CD8-positive, alpha-beta memory T cell (primary cell): ENCODE measurements at regions not wholly inside any gene's neighbourhood (a gene's known extent, or its start where the extent isn't known, plus 50 kb on each side); places are given as distances from the start of the nearest gene placed in this dataset.

ENCODE experiments used
- CTCF ChIA-PET: fragments of 350-600 bp; sonication (Branson Sonifier 250); formaldehyde crosslinking; loops from one replicate; lab custom pipeline; 2021; ENCODE audit warnings: antibody characterized with exemption; lab: Charles Lee
- POLR2A ChIA-PET: fragments of 350-600 bp; sonication (Branson Sonifier 250); formaldehyde crosslinking; loops from one replicate; lab custom pipeline; 2021; ENCODE audit warnings: antibody characterized with exemption; lab: Charles Lee
- DNase-seq, 5 donors: peaks; one replicate each; pipeline versions ENCODE4 v3.0.0 to v3.0.0-alpha.2; 2020 to 2022; ENCODE audit warnings: mixed read lengths in 1 of 5
- H3K27ac ChIP-seq: one replicate; pipeline ENCODE4 v1.7.0; 2013; ENCODE audit warnings: low read depth, mild to moderate bottlenecking, low read length, moderate library complexity
- H3K27me3 ChIP-seq: 2 replicates; pipeline ENCODE4 v1.7.0; 2013; ENCODE audit warnings: low read length, mild to moderate bottlenecking; ENCODE audit not compliant: insufficient read depth, poor library complexity, severe bottlenecking
- H3K36me3 ChIP-seq: 2 replicates; pipeline ENCODE4 v1.7.0; 2013; ENCODE audit warnings: mild to moderate bottlenecking, low read length, moderate library complexity; ENCODE audit not compliant: insufficient read depth
- H3K4me1 ChIP-seq: 2 replicates; pipeline ENCODE4 v1.7.0; 2013; ENCODE audit warnings: mild to moderate bottlenecking, low read length, moderate library complexity; ENCODE audit not compliant: insufficient read depth
- H3K4me3 ChIP-seq: 2 replicates; pipeline ENCODE4 v1.7.0; 2013; ENCODE audit warnings: mild to moderate bottlenecking, low read length
- H3K9me3 ChIP-seq: 2 replicates; pipeline ENCODE4 v1.7.0; 2013; ENCODE audit warnings: mild to moderate bottlenecking, low read length
- H3K27ac Mint-ChIP-seq, 8 donors: one replicate each; pipeline ENCODE4 v1.8.0; 2020 to 2021; ENCODE audit warnings: mixed read lengths in 8 of 8, mild to moderate bottlenecking in 6 of 8, inconsistent platforms in 3 of 8, moderate library complexity in 3 of 8
- H3K27me3 Mint-ChIP-seq, 2 donors: one replicate each; pipeline ENCODE4 v1.8.0; 2020 to 2021; ENCODE audit warnings: mixed read lengths in 2 of 2, mild to moderate bottlenecking in 1 of 2, moderate library complexity in 1 of 2
- H3K36me3 Mint-ChIP-seq, 3 donors: one replicate each; pipeline ENCODE4 v1.8.0; 2020 to 2021; ENCODE audit warnings: mixed read lengths in 3 of 3, inconsistent platforms in 1 of 3, mild to moderate bottlenecking in 1 of 3
- H3K4me1 Mint-ChIP-seq, 3 donors: one replicate each; pipeline ENCODE4 v1.8.0; 2020 to 2021; ENCODE audit warnings: mixed read lengths in 3 of 3, inconsistent platforms in 1 of 3, mild to moderate bottlenecking in 1 of 3
- H3K4me3 Mint-ChIP-seq, 7 donors: one replicate each; pipeline ENCODE4 v1.8.0; 2020 to 2021; ENCODE audit warnings: mixed read lengths in 7 of 7, mild to moderate bottlenecking in 6 of 7, moderate library complexity in 4 of 7, inconsistent platforms in 2 of 7
- H3K9me3 Mint-ChIP-seq, 5 donors: one replicate each; pipeline ENCODE4 v1.8.0; 2020 to 2022; ENCODE audit warnings: mixed read lengths in 5 of 5, mild to moderate bottlenecking in 3 of 5, moderate library complexity in 2 of 5, inconsistent platforms in 1 of 5

DNA sequence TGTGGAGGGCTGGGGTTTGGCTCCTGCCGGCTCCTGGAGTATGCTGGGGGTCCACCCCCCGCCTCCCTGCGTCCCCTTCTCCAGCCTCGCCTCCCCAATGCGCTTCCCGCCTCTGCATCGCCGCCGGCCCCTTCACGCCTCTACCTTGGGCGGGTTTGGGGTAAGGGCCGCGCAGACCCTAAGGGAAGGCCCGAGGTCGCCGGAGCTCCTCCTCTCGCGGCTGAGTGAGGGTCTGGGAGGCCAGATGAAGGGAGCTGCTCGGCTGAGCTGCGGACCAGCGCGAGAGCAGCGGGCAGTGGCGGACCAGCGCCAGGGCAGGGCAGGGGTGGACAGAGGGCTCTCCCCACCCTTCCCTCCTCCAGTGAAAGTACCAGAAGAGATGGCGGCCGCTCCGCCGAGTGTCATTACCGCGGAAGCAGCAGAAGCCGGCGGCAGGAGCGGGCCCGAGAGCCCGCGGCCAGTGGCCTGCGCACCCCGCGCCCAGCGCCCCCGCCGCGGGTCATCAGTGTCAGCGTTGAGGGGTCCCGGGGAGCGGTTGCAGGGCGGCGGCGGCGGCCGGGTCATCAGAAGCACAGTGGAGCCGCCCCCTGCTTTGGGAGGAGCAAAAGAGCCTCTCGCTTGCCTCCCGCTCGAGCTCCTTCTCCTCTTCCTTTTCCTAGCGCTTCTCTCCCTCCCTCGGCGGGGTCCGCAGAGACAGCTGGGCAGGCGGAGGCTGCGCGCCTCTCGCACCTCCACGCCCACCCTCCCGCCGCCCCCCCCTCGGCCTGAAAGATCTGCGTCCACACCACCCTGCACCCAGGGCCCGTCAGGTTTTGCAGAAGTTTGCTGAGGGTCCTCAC is 255.6 kb upstream of the CADM1 start:
- Mint-ChIP-seq H3K9me3 (peaks cover 0 to 6% (median 1%) of the 10 kb centered on the region in 5 donors), H3K27me3 (peaks cover 24 to 31% of the 10 kb centered on the region in 2 donors), H3K27ac (no peak overlapping the region), H3K36me3 (no peaks in the 10 kb centered on the region), H3K4me1 (peaks cover 0 to 2% (median 0%) of the 10 kb centered on the region in 3 donors), H3K4me3 (peak overlapping the region in 1 of 7 donors; percentile 18)
- no peaks in the 10 kb centered on the region for H3K27me3 ChIP-seq
- H3K4me3 ChIP-seq: no peak overlapping the region
- H3K4me1 ChIP-seq: no peaks in the 10 kb centered on the region
- ChIA-PET POLR2A (no interaction called here), CTCF (no interaction called here)
- no peak for DNase-seq
- no peaks in the 10 kb centered on the region for H3K36me3 ChIP-seq
- no peak overlapping the region for H3K27ac ChIP-seq
- H3K9me3 ChIP-seq: no peaks in the 10 kb centered on the region

DNA sequence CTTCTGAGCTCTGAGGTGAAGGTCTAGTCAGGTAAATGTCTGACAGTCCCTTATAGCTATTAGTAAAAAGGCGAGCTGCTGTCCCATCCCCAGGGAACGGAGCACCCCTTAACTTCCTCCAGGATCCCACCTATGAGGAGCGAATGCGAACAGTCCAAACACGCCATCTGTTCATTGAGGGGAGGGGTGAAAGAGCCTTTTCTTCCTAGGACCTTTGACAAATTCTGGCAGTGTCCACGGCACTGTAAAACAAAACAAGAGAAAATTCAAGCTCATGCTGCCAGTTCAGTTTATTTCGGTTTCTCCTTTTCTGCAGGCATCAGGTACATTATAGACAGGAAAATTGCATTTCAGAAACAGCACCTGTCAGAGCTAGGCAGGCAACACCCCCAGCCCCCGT is 253.8 kb upstream of the CADM1 start:
- Mint-ChIP-seq H3K27me3 (peaks cover 22 to 35% of the 10 kb centered on the region in 2 donors), H3K4me1 (peaks cover 0 to 2% (median 0%) of the 10 kb centered on the region in 3 donors), H3K9me3 (peaks cover 0 to 6% (median 1%) of the 10 kb centered on the region in 5 donors), H3K36me3 (no peaks in the 10 kb centered on the region), H3K4me3 (no peak overlapping the region), H3K27ac (no peak overlapping the region)
- ChIA-PET POLR2A (no interaction called here), CTCF (no interaction called here)
- Histone ChIP-seq H3K9me3 (no peaks in the 10 kb centered on the region), H3K36me3 (no peaks in the 10 kb centered on the region), H3K27me3 (no peaks in the 10 kb centered on the region), H3K4me3 (no peak overlapping the region), H3K27ac (no peak overlapping the region), H3K4me1 (no peaks in the 10 kb centered on the region)
- no peak for DNase-seq

DNA sequence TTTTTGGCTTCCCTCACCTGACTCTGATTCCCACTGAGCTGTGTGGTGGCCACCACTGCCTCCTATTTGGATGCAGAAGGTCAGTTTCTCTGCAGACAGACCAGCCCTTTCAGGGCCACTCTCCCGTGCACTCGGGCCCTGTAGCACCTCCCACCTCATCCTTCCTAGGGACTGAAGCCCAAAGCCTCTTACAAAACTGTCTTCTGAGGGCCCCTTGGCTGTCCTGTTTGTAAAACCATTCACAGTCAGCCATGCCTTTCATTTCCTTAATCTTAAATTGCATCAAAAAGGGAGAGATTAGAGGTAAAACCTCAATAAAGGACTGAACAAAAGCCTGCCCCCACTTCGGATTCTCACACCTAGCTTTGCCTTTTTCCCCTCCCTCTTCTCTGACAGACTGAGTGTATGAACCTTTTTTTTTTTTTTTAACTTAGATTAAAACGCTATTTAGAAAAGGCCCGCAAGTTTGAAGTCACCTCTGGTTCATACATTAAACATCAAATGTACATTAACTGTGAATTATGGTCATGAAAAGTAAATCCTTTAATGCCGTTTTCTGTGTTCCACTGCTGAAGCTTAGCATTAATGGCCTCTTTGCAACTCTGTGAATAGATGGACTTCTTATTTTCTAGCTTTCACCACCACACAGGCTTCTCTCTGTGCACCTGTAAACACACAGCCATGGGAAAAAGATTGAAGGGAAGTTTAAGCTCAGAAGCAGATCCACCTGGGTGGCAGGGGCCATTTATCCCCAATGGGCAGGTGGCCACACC is 247.2 kb upstream of the CADM1 start:
- no peak for DNase-seq
- Histone ChIP-seq H3K4me1 (no peaks in the 10 kb centered on the region), H3K4me3 (no peak overlapping the region), H3K36me3 (no peaks in the 10 kb centered on the region), H3K27ac (no peak overlapping the region), H3K27me3 (no peaks in the 10 kb centered on the region), H3K9me3 (no peaks in the 10 kb centered on the region)
- ChIA-PET POLR2A (no interaction called here), CTCF (no interaction called here)
- H3K27ac Mint-ChIP-seq: no peak overlapping the region
- H3K36me3 Mint-ChIP-seq: no peaks in the 10 kb centered on the region
- H3K4me1 Mint-ChIP-seq: no peaks in the 10 kb centered on the region
- H3K4me3 Mint-ChIP-seq: no peak overlapping the region
- peaks cover 0 to 2% (median 0%) of the 10 kb centered on the region in 5 donors for H3K9me3 Mint-ChIP-seq
- H3K27me3 Mint-ChIP-seq: peaks cover 3 to 25% of the 10 kb centered on the region in 2 donors

DNA sequence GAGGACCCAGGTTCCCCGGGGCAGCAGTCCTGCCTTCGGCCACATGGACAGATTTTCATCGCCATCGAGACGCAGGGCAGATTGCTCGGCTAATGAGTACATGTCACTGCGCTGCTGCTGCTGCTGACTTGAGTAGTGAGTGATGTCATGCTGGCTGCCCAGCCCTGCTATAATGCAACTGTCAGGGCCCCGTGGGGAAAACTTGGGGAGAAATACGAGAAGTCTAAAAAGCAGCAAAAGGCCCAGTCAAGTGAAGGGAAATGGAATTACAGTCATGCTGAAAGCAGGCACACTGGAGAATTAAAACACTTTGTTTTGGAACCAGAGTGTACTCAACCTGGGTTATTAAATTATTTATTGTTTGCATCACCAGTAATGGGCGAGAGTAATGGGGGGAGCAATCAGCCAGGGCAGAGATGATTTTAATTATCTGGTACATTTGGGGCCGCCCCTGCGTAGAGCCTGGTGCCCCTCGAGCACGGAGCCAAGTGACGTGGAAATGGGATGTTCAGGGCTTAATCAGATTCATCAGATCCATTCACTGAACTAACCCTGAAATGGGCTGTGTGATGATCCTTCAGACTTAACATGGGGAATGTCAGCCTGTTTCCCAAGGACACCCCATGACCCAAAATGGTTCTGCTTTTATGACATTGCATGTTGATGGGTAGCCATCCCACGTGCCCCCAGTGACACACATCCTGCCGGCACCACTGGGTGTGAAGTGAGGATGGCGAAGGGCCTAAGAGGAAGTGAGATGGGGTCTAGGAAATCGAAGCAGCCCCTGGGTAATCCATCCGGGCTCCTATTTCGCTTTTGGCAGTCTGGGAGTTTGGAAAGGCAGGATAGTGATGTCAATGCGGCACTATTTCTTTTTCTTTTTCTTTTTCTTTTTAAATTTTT is 241.6 kb upstream of the CADM1 start:
- H3K27ac Mint-ChIP-seq: no peak overlapping the region
- no peaks in the 10 kb centered on the region for H3K36me3 Mint-ChIP-seq
- Histone ChIP-seq H3K27me3 (no peaks in the 10 kb centered on the region), H3K4me3 (no peak overlapping the region), H3K9me3 (no peaks in the 10 kb centered on the region), H3K4me1 (no peaks in the 10 kb centered on the region), H3K27ac (no peak overlapping the region), H3K36me3 (no peaks in the 10 kb centered on the region)
- H3K4me1 Mint-ChIP-seq: no peaks in the 10 kb centered on the region
- no peak overlapping the region for H3K4me3 Mint-ChIP-seq
- POLR2A ChIA-PET: no interaction called here
- peaks cover 3 to 12% of the 10 kb centered on the region in 2 donors for H3K27me3 Mint-ChIP-seq
- peaks cover 0 to 2% (median 0%) of the 10 kb centered on the region in 5 donors for H3K9me3 Mint-ChIP-seq
- CTCF ChIA-PET: no interaction called here
- DNase-seq: no peak

DNA sequence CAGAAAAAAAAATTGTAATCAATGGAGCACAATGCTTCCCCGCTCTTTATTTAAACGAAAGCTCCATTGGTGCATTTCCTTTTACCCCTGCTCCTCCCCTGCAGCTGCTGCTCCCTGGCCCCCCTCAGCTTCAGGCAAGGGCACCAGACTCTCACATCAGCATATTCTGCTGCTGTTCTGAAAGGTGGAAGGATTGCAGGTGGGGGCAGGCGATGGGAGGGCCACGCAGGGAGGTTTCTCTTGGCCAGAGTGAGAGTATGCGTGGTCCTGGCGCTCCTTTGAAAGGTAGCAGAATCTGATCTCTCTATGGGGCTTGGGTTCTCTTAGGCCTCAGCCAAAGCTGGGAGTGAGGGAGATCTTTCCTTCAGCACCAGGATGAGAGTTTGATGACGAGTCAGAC is 240.9 kb upstream of the CADM1 start:
- Mint-ChIP-seq H3K4me1 (no peaks in the 10 kb centered on the region), H3K27ac (no peak overlapping the region), H3K4me3 (no peak overlapping the region), H3K9me3 (peaks cover 0 to 2% (median 0%) of the 10 kb centered on the region in 5 donors), H3K27me3 (peaks cover 3 to 9% of the 10 kb centered on the region in 2 donors), H3K36me3 (no peaks in the 10 kb centered on the region)
- DNase-seq: no peak
- CTCF ChIA-PET: no interaction called here
- H3K4me1 ChIP-seq: no peaks in the 10 kb centered on the region
- H3K36me3 ChIP-seq: no peaks in the 10 kb centered on the region
- POLR2A ChIA-PET: no interaction called here
- H3K4me3 ChIP-seq: no peak overlapping the region
- no peak overlapping the region for H3K27ac ChIP-seq
- no peaks in the 10 kb centered on the region for H3K27me3 ChIP-seq
- no peaks in the 10 kb centered on the region for H3K9me3 ChIP-seq

DNA sequence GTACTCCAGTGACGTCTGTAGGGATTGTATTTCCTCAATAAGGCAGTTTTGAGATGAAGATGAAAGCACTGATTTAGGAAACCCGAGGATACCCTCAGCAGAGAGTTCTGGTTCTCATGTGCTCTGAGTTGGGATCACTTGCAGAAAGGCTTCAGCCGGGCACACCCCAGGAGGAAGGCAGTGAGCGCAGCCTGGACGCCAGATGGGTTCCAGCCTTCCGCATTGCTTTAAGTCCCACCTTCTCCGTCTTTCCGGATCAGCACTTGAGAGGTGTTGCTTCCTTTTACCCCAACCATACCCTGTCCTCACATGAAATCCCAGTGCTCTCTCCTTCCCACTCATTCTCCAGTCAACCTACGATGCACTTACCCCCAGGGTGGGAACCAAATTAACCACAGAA is 239.5 kb upstream of the CADM1 start:
- Histone ChIP-seq H3K36me3 (no peaks in the 10 kb centered on the region), H3K4me1 (no peaks in the 10 kb centered on the region), H3K27ac (no peak overlapping the region), H3K27me3 (no peaks in the 10 kb centered on the region), H3K9me3 (no peaks in the 10 kb centered on the region), H3K4me3 (no peak overlapping the region)
- Mint-ChIP-seq H3K36me3 (no peaks in the 10 kb centered on the region), H3K27ac (peak overlapping the region in 1 of 8 donors; percentile 68), H3K4me3 (no peak overlapping the region), H3K4me1 (no peaks in the 10 kb centered on the region), H3K9me3 (peaks cover 0 to 2% (median 0%) of the 10 kb centered on the region in 5 donors), H3K27me3 (no peaks in the 10 kb centered on the region)
- no peak for DNase-seq
- POLR2A ChIA-PET: no interaction called here
- CTCF ChIA-PET: no interaction called here

DNA sequence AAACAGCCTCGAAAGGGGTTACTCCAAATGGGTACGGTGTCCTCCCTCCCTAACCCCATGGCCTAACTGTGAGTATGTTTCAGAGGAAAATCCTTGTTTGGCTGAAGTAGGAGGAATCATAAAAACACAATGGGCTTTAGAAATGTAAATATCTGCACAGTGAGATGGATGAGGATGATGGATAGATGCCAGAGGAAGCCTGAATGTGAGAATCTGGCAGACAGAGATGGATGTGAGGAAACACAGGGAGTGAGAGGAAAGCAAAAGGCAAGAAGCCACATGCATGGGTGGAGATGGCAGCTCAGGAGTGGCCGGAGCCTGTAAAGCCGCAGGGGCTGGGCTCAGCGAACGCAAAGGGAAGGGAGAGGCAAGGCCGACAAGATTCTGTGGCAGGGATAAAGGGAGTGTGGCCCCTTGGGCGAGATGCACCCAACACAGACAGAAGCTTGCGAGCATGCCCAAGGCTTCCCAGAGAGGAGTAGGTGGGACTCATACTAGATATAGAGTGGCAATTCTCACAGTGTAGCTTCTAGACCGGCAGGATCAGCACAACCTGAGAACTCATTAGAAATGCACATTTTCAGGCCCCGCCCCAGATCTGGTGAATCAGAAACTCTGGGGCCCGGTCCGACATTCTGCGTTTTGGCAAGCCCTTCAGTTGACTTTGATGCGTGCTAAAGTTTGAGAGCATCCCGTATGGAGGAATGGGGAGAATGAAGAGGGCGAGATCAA is 237.3 kb upstream of the CADM1 start:
- Mint-ChIP-seq H3K27ac (no peak overlapping the region), H3K27me3 (peaks cover 1 to 3% of the 10 kb centered on the region in 2 donors), H3K9me3 (peaks cover 0 to 2% (median 0%) of the 10 kb centered on the region in 5 donors), H3K4me3 (no peak overlapping the region), H3K4me1 (no peaks in the 10 kb centered on the region), H3K36me3 (no peaks in the 10 kb centered on the region)
- CTCF ChIA-PET: no interaction called here
- H3K27me3 ChIP-seq: no peaks in the 10 kb centered on the region
- DNase-seq: no peak
- no peak overlapping the region for H3K27ac ChIP-seq
- no peaks in the 10 kb centered on the region for H3K4me1 ChIP-seq
- POLR2A ChIA-PET: no interaction called here
- no peaks in the 10 kb centered on the region for H3K9me3 ChIP-seq
- H3K4me3 ChIP-seq: no peak overlapping the region
- H3K36me3 ChIP-seq: no peaks in the 10 kb centered on the region
